ENCODE measurements at regions not wholly inside any gene's neighbourhood (a gene's known extent, or its start where the extent isn't known, plus 50 kb on each side); places are given as distances from the start of the nearest gene placed in this dataset.

DNA sequence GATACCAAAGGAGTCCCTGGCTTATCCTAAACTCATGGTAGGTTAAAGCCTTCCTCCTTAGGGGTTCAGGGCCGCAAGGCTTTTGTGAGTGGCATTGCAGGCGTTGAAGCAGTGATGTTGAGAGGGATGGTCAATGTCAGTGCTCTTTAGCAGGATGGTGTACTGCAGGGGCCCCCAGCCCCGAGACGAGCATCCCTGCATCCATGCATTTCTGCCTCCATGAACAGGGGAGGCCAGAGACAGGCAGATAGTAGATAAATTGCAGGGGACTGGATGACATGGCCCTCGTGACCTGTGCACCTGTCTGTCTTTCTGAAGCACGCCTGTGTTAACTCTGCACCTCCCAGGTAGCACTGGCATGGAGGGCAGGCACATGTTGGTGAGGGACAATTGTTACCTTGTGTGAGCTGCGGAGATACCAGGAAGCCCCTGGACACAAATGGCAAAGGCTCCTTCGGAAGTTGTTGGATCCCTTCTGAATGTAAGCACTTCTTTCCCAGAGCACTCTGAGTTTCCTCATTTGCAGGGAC lies 133.5 kb downstream of the SNRPN start:
- H3K4me3 ChIP-seq: no peak overlapping the region

GRCh38 chr15:25089577-25089976 lies 134.8 kb downstream of the SNRPN start:
- no peak overlapping the region for H3K4me3 ChIP-seq
- H3K27me3 ChIP-seq: no peaks in the 10 kb centered on the region
- DNase-seq (ENCODE audit: low spot score in 2 of 2): no peak
- TF ChIP-seq, protein P1, sequence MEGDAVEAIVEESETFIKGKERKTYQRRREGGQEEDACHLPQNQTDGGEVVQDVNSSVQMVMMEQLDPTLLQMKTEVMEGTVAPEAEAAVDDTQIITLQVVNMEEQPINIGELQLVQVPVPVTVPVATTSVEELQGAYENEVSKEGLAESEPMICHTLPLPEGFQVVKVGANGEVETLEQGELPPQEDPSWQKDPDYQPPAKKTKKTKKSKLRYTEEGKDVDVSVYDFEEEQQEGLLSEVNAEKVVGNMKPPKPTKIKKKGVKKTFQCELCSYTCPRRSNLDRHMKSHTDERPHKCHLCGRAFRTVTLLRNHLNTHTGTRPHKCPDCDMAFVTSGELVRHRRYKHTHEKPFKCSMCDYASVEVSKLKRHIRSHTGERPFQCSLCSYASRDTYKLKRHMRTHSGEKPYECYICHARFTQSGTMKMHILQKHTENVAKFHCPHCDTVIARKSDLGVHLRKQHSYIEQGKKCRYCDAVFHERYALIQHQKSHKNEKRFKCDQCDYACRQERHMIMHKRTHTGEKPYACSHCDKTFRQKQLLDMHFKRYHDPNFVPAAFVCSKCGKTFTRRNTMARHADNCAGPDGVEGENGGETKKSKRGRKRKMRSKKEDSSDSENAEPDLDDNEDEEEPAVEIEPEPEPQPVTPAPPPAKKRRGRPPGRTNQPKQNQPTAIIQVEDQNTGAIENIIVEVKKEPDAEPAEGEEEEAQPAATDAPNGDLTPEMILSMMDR (IDR thresholded peaks at IDR 0.05): no peak
- no peak for TF ChIP-seq POLR2A (IDR thresholded peaks at IDR 0.05)
- TF ChIP-seq EP300 (IDR thresholded peaks at IDR 0.05): no peak
- H3K4me1 ChIP-seq: no peaks in the 10 kb centered on the region
- H3K36me3 ChIP-seq: peaks cover 3 to 100% (median 60%) of the 10 kb centered on the region in 3 donors
- peaks cover 0 to 100% (median 28%) of the 10 kb centered on the region in 4 donors for H3K9me3 ChIP-seq
- no peak overlapping the region for H3K27ac ChIP-seq
- WGBS, 2 donors: 87 to 88% methylated on average over 8 of the region's 8 CpGs

More for the DNA sequence above, 133.5 kb downstream of the SNRPN start:
- Histone ChIP-seq H3K27ac (no peak overlapping the region), H3K36me3 (peaks cover 3 to 100% (median 67%) of the 10 kb centered on the region in 3 donors), H3K9me3 (peaks cover 0 to 100% (median 31%) of the 10 kb centered on the region in 4 donors), H3K27me3 (no peaks in the 10 kb centered on the region), H3K4me1 (no peaks in the 10 kb centered on the region)
- whole genome bisulfite sequencing, 2 donors: 88 to 90% methylated on average over 8 of the region's 8 CpGs
- no peak for TF ChIP-seq EP300 (IDR thresholded peaks at IDR 0.05)
- TF ChIP-seq, protein P1 (IDR thresholded peaks at IDR 0.05): no peak
- no peak for TF ChIP-seq POLR2A (IDR thresholded peaks at IDR 0.05)
- DNase-seq (ENCODE audit: low spot score in 2 of 2): no peak

DNA sequence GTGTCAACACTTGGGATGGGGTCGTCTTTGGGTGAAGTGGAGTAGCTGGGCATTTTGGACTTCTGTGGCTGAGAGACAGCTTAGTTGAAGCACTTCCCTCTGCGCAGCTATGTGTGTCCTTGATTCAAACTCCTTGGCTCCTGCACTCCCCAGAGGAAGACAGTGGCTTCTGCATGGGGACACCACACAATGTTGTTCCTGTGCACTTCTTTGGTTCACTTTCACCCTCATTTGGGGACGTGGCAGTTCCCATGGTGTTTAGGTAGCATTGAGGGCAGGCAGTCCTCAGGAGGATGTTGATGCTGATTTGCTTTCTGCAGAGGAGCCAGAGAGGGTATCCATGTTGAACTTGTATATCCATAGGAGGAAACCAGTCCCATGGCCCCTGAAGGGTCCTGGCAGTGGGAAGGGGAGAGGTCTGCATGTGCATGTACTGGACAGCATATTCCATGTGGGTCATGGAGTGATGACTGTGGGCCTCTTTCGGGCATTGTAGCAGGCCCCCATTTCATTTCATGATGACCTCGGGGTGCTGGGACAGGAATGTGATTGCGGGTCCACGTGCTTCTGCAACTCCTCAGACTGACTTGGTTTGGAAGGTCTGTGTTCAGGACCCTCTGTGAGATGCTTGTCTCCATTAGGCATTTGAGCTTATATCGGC lies 135.4 kb downstream of the SNRPN start:
- WGBS, 2 donors: 75 to 83% methylated on average over 6 to 8 of the region's 8 CpGs
- Histone ChIP-seq H3K36me3 (peaks cover 3 to 100% (median 60%) of the 10 kb centered on the region in 3 donors), H3K27ac (no peak overlapping the region), H3K27me3 (no peaks in the 10 kb centered on the region), H3K9me3 (peaks cover 0 to 100% (median 27%) of the 10 kb centered on the region in 4 donors), H3K4me1 (no peaks in the 10 kb centered on the region), H3K4me3 (no peak overlapping the region)
- no peak for TF ChIP-seq EP300 (IDR thresholded peaks at IDR 0.05)
- no peak for TF ChIP-seq POLR2A (IDR thresholded peaks at IDR 0.05)
- TF ChIP-seq, protein P1 (IDR thresholded peaks at IDR 0.05): no peak
- no peak for DNase-seq (ENCODE audit: low spot score in 2 of 2)

GRCh38 chr15:25091421-25092158 lies 136.8 kb downstream of the SNRPN start:
- Histone ChIP-seq H3K4me3 (no peak overlapping the region), H3K27me3 (no peaks in the 10 kb centered on the region), H3K9me3 (peaks cover 0 to 98% (median 23%) of the 10 kb centered on the region in 4 donors), H3K36me3 (peaks cover 3 to 100% (median 52%) of the 10 kb centered on the region in 3 donors), H3K4me1 (no peaks in the 10 kb centered on the region), H3K27ac (no peak overlapping the region)
- DNase-seq (ENCODE audit: low spot score in 2 of 2): no peak
- 84 to 88% methylated on average over 12 of the region's 12 CpGs for WGBS, 2 donors
- TF ChIP-seq POLR2A (IDR thresholded peaks at IDR 0.05) (no peak), EP300 (IDR thresholded peaks at IDR 0.05) (no peak)
- TF ChIP-seq, protein P1 (IDR thresholded peaks at IDR 0.05): no peak

DNA sequence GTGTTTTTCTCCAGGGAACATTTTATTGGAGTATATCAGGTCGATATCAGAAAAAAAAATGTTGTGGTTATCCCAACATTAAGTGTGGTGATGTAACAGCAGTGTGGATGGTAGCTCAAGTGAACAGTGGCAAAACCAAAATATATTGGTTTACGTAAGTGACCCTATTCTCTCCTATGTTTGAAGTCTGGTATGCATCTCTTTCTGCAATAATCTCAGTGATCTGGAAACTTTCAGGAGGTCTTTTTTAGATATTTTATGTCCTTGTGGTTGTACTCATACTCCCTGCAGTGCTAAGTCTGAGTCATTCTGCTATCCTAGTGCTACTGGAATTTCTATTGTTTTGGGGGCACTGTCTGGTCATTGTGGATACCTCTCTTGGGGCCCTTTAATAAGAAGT lies 137.9 kb downstream of the SNRPN start:
- H3K9me3 ChIP-seq: peaks cover 0 to 98% (median 22%) of the 10 kb centered on the region in 4 donors
- H3K4me3 ChIP-seq: no peak overlapping the region
- no peaks in the 10 kb centered on the region for H3K27me3 ChIP-seq
- no peak overlapping the region for H3K27ac ChIP-seq
- no peak for TF ChIP-seq POLR2A (IDR thresholded peaks at IDR 0.05)
- no peak for TF ChIP-seq EP300 (IDR thresholded peaks at IDR 0.05)
- 89 to 93% methylated on average over 2 of the region's 2 CpGs for WGBS, 2 donors
- H3K4me1 ChIP-seq: no peaks in the 10 kb centered on the region
- peaks cover 5 to 100% (median 52%) of the 10 kb centered on the region in 3 donors for H3K36me3 ChIP-seq
- no peak for DNase-seq (ENCODE audit: low spot score in 2 of 2)

Measured in tibial nerve (tissue), 4 donors.